Amniotic epithelial cell (primary cell): ENCODE measurements at regions not wholly inside any gene's neighbourhood (a gene's known extent, or its start where the extent isn't known, plus 50 kb on each side); places are given as distances from the start of the nearest gene placed in this dataset.

ENCODE experiments used
- DNase-seq: peaks from one replicate; pipeline ENCODE4 v3.0.0-alpha.2; 2010; ENCODE audit warnings: low read depth

- no peak for DNase-seq
Observed at GRCh38 chr12:31867292-31867691, 91.9 kb upstream of the RESF1 start.

GRCh38 chr12:31866523-31866922 lies 92.7 kb upstream of the RESF1 start:
- DNase-seq, result no peak

- no peak for DNase-seq
Observed at GRCh38 chr12:31865023-31865422, 94.2 kb upstream of the RESF1 start.

GRCh38 chr12:31861360-31861759 lies 97.9 kb upstream of the RESF1 start:
- DNase-seq, result no peak

GRCh38 chr12:31860401-31860800 lies 98.8 kb upstream of the RESF1 start:
- no peak for DNase-seq

GRCh38 chr12:31859232-31859977 lies 99.8 kb upstream of the RESF1 start:
- no peak for DNase-seq

GRCh38 chr12:31855427-31855826 lies 103.8 kb upstream of the RESF1 start:
- DNase-seq, result no peak

- DNase-seq, result no peak
Observed at GRCh38 chr12:31853977-31854376, 105.2 kb upstream of the RESF1 start.

- DNase-seq, result peak; percentile 42
Observed at GRCh38 chr12:31853520-31853919, 105.7 kb upstream of the RESF1 start.

GRCh38 chr12:31850268-31850667 lies 108.9 kb upstream of the RESF1 start:
- peak; percentile 11 for DNase-seq

- peak; percentile 61 for DNase-seq
Observed at GRCh38 chr12:31849090-31849687, 110.0 kb upstream of the RESF1 start.

GRCh38 chr12:31846405-31846804 lies 112.8 kb upstream of the RESF1 start:
- DNase-seq, result no peak

- peak; percentile 95 for DNase-seq
Observed at GRCh38 chr12:31845613-31846322, 113.4 kb upstream of the RESF1 start.

GRCh38 chr12:31843398-31844095 lies 114.7 kb upstream of the AMN1 start:
- DNase-seq, result no peak

- no peak for DNase-seq
Observed at GRCh38 chr12:31837913-31838312, 109.1 kb upstream of the AMN1 start.

GRCh38 chr12:31835276-31835882 lies 106.6 kb upstream of the AMN1 start:
- DNase-seq, result no peak

GRCh38 chr12:31834150-31834549 lies 105.3 kb upstream of the AMN1 start:
- DNase-seq, result no peak

GRCh38 chr12:31832740-31833729 lies 104.2 kb upstream of the AMN1 start:
- DNase-seq, result peak; percentile 18

- no peak for DNase-seq
Observed at GRCh38 chr12:31828071-31828470, 99.2 kb upstream of the AMN1 start.

GRCh38 chr12:31822761-31823160 lies 93.9 kb upstream of the AMN1 start:
- DNase-seq, result no peak

- DNase-seq, result no peak
Observed at GRCh38 chr12:31821484-31821883, 92.7 kb upstream of the AMN1 start.
